Endothelial cell (in vitro differentiated cells): ENCODE measurements at regions not wholly inside any gene's neighbourhood (a gene's known extent, or its start where the extent isn't known, plus 50 kb on each side); places are given as distances from the start of the nearest gene placed in this dataset.

Experiments
- DNase-seq: peaks from one replicate; pipeline ENCODE4 v3.0.0; 2021; ENCODE audit warnings: low spot score
- H3K27ac Mint-ChIP-seq: one replicate; pipeline ENCODE4 v1.8.0; 2021; ENCODE audit warnings: mixed read lengths, inconsistent platforms; ENCODE audit not compliant: unreplicated experiment
- H3K27me3 Mint-ChIP-seq: one replicate; pipeline ENCODE4 v1.8.0; 2021; ENCODE audit warnings: mild to moderate bottlenecking, moderate library complexity, mixed read lengths, inconsistent platforms; ENCODE audit not compliant: unreplicated experiment
- H3K36me3 Mint-ChIP-seq: one replicate; pipeline ENCODE4 v1.8.0; 2021; ENCODE audit warnings: mild to moderate bottlenecking, low read depth, mixed read lengths, inconsistent platforms; ENCODE audit not compliant: unreplicated experiment
- H3K4me1 Mint-ChIP-seq: one replicate; pipeline ENCODE4 v1.8.0; 2021; ENCODE audit warnings: mild to moderate bottlenecking, mixed read lengths, inconsistent platforms; ENCODE audit not compliant: unreplicated experiment
- H3K4me3 Mint-ChIP-seq: one replicate; pipeline ENCODE4 v1.8.0; 2021; ENCODE audit warnings: mild to moderate bottlenecking, mixed read lengths, inconsistent platforms; ENCODE audit not compliant: unreplicated experiment
- H3K9me3 Mint-ChIP-seq: one replicate; pipeline ENCODE4 v1.8.0; 2021; ENCODE audit warnings: mixed read lengths, inconsistent platforms; ENCODE audit not compliant: unreplicated experiment
- CTCF ChIP-seq: fragments of 200-600 bp; sonication (generic); IDR thresholded peaks from one replicate; pipeline ENCODE4 v1.5.0; 2021; ENCODE audit warnings: antibody characterized with exemption; ENCODE audit not compliant: unreplicated experiment

- Mint-ChIP-seq H3K36me3 (no peaks in the 10 kb centered on the region), H3K9me3 (no peaks in the 10 kb centered on the region), H3K4me3 (no peak overlapping the region), H3K27me3 (no peaks in the 10 kb centered on the region), H3K27ac (no peak overlapping the region), H3K4me1 (no peaks in the 10 kb centered on the region)
- DNase-seq = no peak
- no peak for TF ChIP-seq CTCF
Measured at GRCh38 chr5:67474597-67475238, 278.1 kb upstream of the CD180 start.

GRCh38 chr5:67467110-67467509 lies 270.5 kb upstream of the CD180 start:
- no peaks in the 10 kb centered on the region for H3K4me1 Mint-ChIP-seq
- H3K9me3 Mint-ChIP-seq = no peaks in the 10 kb centered on the region
- no peak overlapping the region for H3K27ac Mint-ChIP-seq
- no peaks in the 10 kb centered on the region for H3K36me3 Mint-ChIP-seq
- H3K4me3 Mint-ChIP-seq = no peak overlapping the region
- DNase-seq = no peak
- H3K27me3 Mint-ChIP-seq = no peaks in the 10 kb centered on the region
- no peak for TF ChIP-seq CTCF

GRCh38 chr5:67465537-67466207 lies 269.1 kb upstream of the CD180 start:
- Mint-ChIP-seq H3K4me1 (no peaks in the 10 kb centered on the region), H3K36me3 (no peaks in the 10 kb centered on the region), H3K9me3 (no peaks in the 10 kb centered on the region), H3K27me3 (no peaks in the 10 kb centered on the region), H3K27ac (no peak overlapping the region), H3K4me3 (no peak overlapping the region)
- TF ChIP-seq CTCF = no peak
- DNase-seq = no peak

- no peaks in the 10 kb centered on the region for H3K36me3 Mint-ChIP-seq
- no peak overlapping the region for H3K27ac Mint-ChIP-seq
- H3K4me1 Mint-ChIP-seq = no peaks in the 10 kb centered on the region
- H3K27me3 Mint-ChIP-seq = no peaks in the 10 kb centered on the region
- DNase-seq = no peak
- no peak for TF ChIP-seq CTCF
- no peaks in the 10 kb centered on the region for H3K9me3 Mint-ChIP-seq
- no peak overlapping the region for H3K4me3 Mint-ChIP-seq
Measured at GRCh38 chr5:67462147-67462546, 265.5 kb upstream of the CD180 start.

GRCh38 chr5:67459253-67459652 lies 262.7 kb upstream of the CD180 start:
- Mint-ChIP-seq H3K27ac (no peak overlapping the region), H3K27me3 (no peaks in the 10 kb centered on the region), H3K36me3 (no peaks in the 10 kb centered on the region), H3K4me1 (no peaks in the 10 kb centered on the region), H3K4me3 (no peak overlapping the region), H3K9me3 (no peaks in the 10 kb centered on the region)
- no peak for TF ChIP-seq CTCF
- no peak for DNase-seq
